Sigmoid colon (tissue), 4 donors: ENCODE measurements at regions not wholly inside any gene's neighbourhood (a gene's known extent, or its start where the extent isn't known, plus 50 kb on each side); places are given as distances from the start of the nearest gene placed in this dataset.

Experiments
- CTCF ChIP-seq, 4 experiments: fragments of 450-650 bp in 3 of 4; fragments of 200-600 bp in 1 of 4; IDR thresholded peaks; one replicate each; pipeline ENCODE4 v1.5.1; 2016 to 2019; ENCODE audit warnings: antibody characterized with exemption in 4 of 4, mild to moderate bottlenecking in 3 of 4, moderate library complexity in 2 of 4
- POLR2AphosphoS5 ChIP-seq, 4 donors: sonication (generic); formaldehyde crosslinking; IDR thresholded peaks; one replicate each; pipeline ENCODE4 v1.6.1; 2017; ENCODE audit warnings: antibody characterized with exemption in 4 of 4

DNA sequence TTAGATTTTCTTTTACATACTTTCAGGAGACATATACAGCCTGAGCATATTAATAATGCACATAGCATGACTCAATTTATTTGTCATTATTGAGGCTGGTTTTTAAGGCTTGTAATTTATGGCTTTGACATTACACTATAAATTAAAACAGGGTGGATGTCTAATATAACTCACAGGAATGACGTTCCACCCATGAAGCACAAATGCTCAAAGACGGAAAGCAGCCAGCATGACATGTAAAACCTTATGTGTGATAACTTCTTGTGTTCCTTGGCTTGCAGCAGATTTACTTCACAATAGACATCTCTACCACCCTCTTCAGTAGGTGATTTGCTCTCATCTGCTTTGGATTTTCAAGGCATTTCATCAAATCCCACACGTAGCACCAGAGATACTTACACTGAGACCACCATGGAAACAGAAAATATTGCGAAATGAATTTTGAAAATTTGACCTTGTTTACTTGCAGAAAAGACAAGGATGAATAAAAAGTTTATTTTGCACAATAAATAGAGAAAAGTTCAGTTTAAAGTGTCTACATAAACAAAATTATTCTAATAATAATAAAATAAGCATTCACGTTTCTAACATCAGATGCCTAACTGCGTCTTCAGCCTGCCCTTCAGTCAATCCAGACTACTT is 64.7 kb upstream of the BTC start:
- TF ChIP-seq CTCF (IDR thresholded peaks at IDR 0.05) (no peak), POLR2AphosphoS5 (IDR thresholded peaks at IDR 0.05) (no peak)
